ENCODE measurements at regions not wholly inside any gene's neighbourhood (a gene's known extent, or its start where the extent isn't known, plus 50 kb on each side); places are given as distances from the start of the nearest gene placed in this dataset.

- H3K36me3 ChIP-seq = no peaks in the 10 kb centered on the region
- no peak for TF ChIP-seq POLR2A (IDR thresholded peaks at IDR 0.05)
- TF ChIP-seq, protein P1, sequence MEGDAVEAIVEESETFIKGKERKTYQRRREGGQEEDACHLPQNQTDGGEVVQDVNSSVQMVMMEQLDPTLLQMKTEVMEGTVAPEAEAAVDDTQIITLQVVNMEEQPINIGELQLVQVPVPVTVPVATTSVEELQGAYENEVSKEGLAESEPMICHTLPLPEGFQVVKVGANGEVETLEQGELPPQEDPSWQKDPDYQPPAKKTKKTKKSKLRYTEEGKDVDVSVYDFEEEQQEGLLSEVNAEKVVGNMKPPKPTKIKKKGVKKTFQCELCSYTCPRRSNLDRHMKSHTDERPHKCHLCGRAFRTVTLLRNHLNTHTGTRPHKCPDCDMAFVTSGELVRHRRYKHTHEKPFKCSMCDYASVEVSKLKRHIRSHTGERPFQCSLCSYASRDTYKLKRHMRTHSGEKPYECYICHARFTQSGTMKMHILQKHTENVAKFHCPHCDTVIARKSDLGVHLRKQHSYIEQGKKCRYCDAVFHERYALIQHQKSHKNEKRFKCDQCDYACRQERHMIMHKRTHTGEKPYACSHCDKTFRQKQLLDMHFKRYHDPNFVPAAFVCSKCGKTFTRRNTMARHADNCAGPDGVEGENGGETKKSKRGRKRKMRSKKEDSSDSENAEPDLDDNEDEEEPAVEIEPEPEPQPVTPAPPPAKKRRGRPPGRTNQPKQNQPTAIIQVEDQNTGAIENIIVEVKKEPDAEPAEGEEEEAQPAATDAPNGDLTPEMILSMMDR (IDR thresholded peaks at IDR 0.05 in 4 of 5, conservative IDR thresholded peaks at IDR 0.05 in 1 of 5) = no peak
- H3K27me3 ChIP-seq = peaks cover 39 to 60% (median 46%) of the 10 kb centered on the region in 3 donors
- intact Hi-C loops (cut with DNase I; ENCODE audit: low total_unique reads) = no loop called here
- ATAC-seq = no peak
- no peak for DNase-seq
- peak overlapping the region in 2 of 4 donors; percentile 35 to 43 for H3K4me3 ChIP-seq
- no peaks in the 10 kb centered on the region for H3K9me3 ChIP-seq
- in situ Hi-C loops (cut with MboI; ENCODE audit: low sequenced_read_pairs in 4 of 4) = no loop called here
- no peak overlapping the region for H3K27ac ChIP-seq
- no peaks in the 10 kb centered on the region for H3K4me1 ChIP-seq
Measured at GRCh38 chr15:29570121-29570947, 251.9 kb downstream of the TJP1 start.

- H3K4me3 ChIP-seq = peak overlapping the region in 1 of 4 donors; percentile 35
Measured at GRCh38 chr15:29569533-29570092, 252.7 kb downstream of the TJP1 start.

GRCh38 chr15:29568840-29569532, 253.3 kb downstream of the TJP1 start:
- ATAC-seq (no peak), DNase-seq (no peak)
- no peak overlapping the region for H3K4me3 ChIP-seq
- no peak for TF ChIP-seq POLR2A (IDR thresholded peaks at IDR 0.05)
- TF ChIP-seq, protein P1 (IDR thresholded peaks at IDR 0.05 in 4 of 5, conservative IDR thresholded peaks at IDR 0.05 in 1 of 5) = no peak
- in situ Hi-C loops (cut with MboI; ENCODE audit: low sequenced_read_pairs in 4 of 4) = no loop called here
- no peaks in the 10 kb centered on the region for H3K36me3 ChIP-seq
- no peaks in the 10 kb centered on the region for H3K4me1 ChIP-seq
- H3K9me3 ChIP-seq = no peaks in the 10 kb centered on the region
- peaks cover 39 to 50% (median 44%) of the 10 kb centered on the region in 3 donors for H3K27me3 ChIP-seq
- no peak overlapping the region for H3K27ac ChIP-seq
- intact Hi-C loops (cut with DNase I; ENCODE audit: low total_unique reads) = no loop called here

More at GRCh38 chr15:29569533-29570092, 252.7 kb downstream of the TJP1 start:
- no peaks in the 10 kb centered on the region for H3K36me3 ChIP-seq
- in situ Hi-C loops (cut with MboI; ENCODE audit: low sequenced_read_pairs in 4 of 4) = no loop called here
- no peaks in the 10 kb centered on the region for H3K4me1 ChIP-seq
- no peaks in the 10 kb centered on the region for H3K9me3 ChIP-seq
- H3K27me3 ChIP-seq = peaks cover 39 to 57% (median 44%) of the 10 kb centered on the region in 3 donors
- H3K27ac ChIP-seq = no peak overlapping the region
- ATAC-seq (no peak), DNase-seq (no peak)
- intact Hi-C loops (cut with DNase I; ENCODE audit: low total_unique reads) = no loop called here
- TF ChIP-seq POLR2A (IDR thresholded peaks at IDR 0.05) = no peak
- TF ChIP-seq, protein P1 (IDR thresholded peaks at IDR 0.05 in 4 of 5, conservative IDR thresholded peaks at IDR 0.05 in 1 of 5) = no peak

DNA sequence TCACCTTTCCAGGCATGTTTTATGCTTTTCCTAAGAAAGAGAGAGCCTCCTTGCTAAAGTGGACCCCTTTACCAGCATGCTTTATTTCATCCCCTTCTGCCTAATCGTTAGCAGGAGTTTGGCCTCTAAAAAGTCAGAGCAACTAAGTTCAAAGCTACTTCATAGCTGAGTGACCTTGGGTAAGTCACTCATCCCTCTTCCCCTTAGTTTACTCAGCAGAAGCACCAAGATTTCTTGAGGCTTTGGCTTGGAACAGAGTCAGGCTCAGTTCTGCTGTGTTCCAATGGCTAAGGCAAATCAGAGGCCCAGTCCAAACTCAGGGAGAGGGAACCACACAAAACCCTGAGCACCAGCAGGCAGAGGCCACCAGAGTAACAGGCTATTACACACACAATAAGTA, 254.9 kb downstream of the TJP1 start:
- H3K4me1 ChIP-seq = no peaks in the 10 kb centered on the region
- no peak overlapping the region for H3K27ac ChIP-seq
- DNase-seq = no peak
- H3K9me3 ChIP-seq = no peaks in the 10 kb centered on the region
- intact Hi-C loops (cut with DNase I; ENCODE audit: low total_unique reads) (no loop called here), in situ Hi-C loops (cut with MboI; ENCODE audit: low sequenced_read_pairs in 4 of 4) (no loop called here)
- ATAC-seq = no peak
- H3K36me3 ChIP-seq = no peaks in the 10 kb centered on the region
- TF ChIP-seq, protein P1 (IDR thresholded peaks at IDR 0.05 in 4 of 5, conservative IDR thresholded peaks at IDR 0.05 in 1 of 5) = no peak
- TF ChIP-seq POLR2A (IDR thresholded peaks at IDR 0.05) = no peak
- no peak overlapping the region for H3K4me3 ChIP-seq
- H3K27me3 ChIP-seq = peaks cover 28 to 37% (median 32%) of the 10 kb centered on the region in 3 donors
